ENCODE measurements at regions not wholly inside any gene's neighbourhood (a gene's known extent, or its start where the extent isn't known, plus 50 kb on each side); places are given as distances from the start of the nearest gene placed in this dataset.

DNA sequence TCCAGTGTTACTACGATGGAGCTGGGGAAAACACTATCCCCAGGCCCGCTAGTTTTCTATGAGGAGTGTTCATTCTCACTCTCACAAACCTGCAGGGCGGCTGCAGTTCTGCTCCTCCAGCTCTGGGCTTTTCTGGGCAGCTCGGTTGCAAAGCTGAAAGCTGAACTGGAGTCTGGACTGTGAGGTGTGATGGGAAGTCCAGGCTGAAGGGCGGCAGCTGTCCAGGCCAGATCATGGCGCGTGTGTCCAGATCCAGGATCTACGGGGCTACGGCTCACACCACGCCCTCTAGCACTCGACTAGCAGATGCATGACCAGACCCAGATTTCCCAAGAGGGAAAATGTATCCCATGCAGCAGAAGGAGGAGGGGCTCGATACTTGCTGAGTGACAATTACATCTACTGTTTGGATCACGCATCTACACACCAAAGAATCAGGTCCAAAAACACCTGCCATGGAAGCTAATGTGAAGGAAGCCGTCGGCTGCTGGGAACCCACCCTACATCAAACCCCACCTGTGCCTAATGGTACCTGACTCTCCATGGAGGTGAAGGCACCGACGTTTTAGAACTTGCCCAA lies 555.0 kb downstream of the BRD1 start:
- H3K9me3 ChIP-seq (replicated peaks in 1 of 11), result no peaks in the 10 kb centered on the region
- H3K4me2 ChIP-seq, result no peak overlapping the region
- H4K20me1 ChIP-seq, result no peaks in the 10 kb centered on the region; a peak in 1 of 22 replicates
- H3K4me1 ChIP-seq, result peaks cover 0 to 4% (median 0%) of the 10 kb centered on the region in 10 experiments; a peak in 1 of 20 replicates
- H3K27ac ChIP-seq, result no peak overlapping the region
- TF ChIP-seq Cebpa-rat (IDR thresholded peaks at IDR 0.05), result no peak
- H3K36me3 ChIP-seq, result no peaks in the 10 kb centered on the region
- H3K9ac ChIP-seq, result no peak overlapping the region
- H3K4me3 ChIP-seq, result no peak overlapping the region
- H3K27me3 ChIP-seq, result peaks cover 0 to 16% (median 7%) of the 10 kb centered on the region in 11 experiments; a peak in 10 of 22 replicates

GRCh38 chr22:49271831-49272230 lies 555.8 kb downstream of the BRD1 start:
- no peak overlapping the region for H3K4me2 ChIP-seq
- peaks cover 0 to 16% (median 7%) of the 10 kb centered on the region in 11 experiments; a peak in 10 of 22 replicates for H3K27me3 ChIP-seq
- H3K27ac ChIP-seq, result no peak overlapping the region
- no peak overlapping the region for H3K9ac ChIP-seq
- peaks cover 0 to 4% (median 0%) of the 10 kb centered on the region in 10 experiments; a peak in 1 of 20 replicates for H3K4me1 ChIP-seq
- peaks cover 0 to 4% (median 0%) of the 10 kb centered on the region in 11 experiments; a peak in 1 of 22 replicates for H4K20me1 ChIP-seq
- no peak for TF ChIP-seq Cebpa-rat (IDR thresholded peaks at IDR 0.05)
- H3K36me3 ChIP-seq, result no peaks in the 10 kb centered on the region
- H3K4me3 ChIP-seq, result no peak overlapping the region
- H3K9me3 ChIP-seq (replicated peaks in 1 of 11), result no peaks in the 10 kb centered on the region

DNA sequence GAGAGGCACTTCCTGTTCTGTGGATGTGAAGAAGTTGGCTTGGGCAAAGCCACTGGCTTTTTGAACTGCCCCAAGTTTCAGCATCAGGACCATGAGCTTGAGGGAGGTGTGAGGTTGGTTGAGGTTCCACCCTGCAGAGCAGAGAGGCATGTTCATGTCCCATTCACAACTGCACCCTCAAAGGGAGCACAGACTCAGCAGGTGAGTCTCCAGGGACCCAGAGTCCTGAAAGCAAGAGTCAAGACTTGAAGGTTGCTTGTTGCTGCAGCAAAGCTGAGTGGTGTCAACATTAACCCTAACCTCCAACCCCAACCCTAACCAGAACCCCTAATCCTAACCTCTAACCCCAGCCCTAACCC lies 556.3 kb downstream of the BRD1 start:
- no peaks in the 10 kb centered on the region for H3K36me3 ChIP-seq
- peaks cover 0 to 16% (median 7%) of the 10 kb centered on the region in 11 experiments; a peak in 10 of 22 replicates for H3K27me3 ChIP-seq
- H4K20me1 ChIP-seq, result peaks cover 0 to 6% (median 0%) of the 10 kb centered on the region in 11 experiments; a peak in 1 of 22 replicates
- peaks cover 0 to 4% (median 0%) of the 10 kb centered on the region in 10 experiments; a peak in 1 of 20 replicates for H3K4me1 ChIP-seq
- no peak overlapping the region for H3K4me3 ChIP-seq
- H3K9ac ChIP-seq, result no peak overlapping the region
- no peak overlapping the region for H3K4me2 ChIP-seq
- TF ChIP-seq Cebpa-rat (IDR thresholded peaks at IDR 0.05), result no peak
- no peak overlapping the region for H3K27ac ChIP-seq
- no peaks in the 10 kb centered on the region for H3K9me3 ChIP-seq (replicated peaks in 1 of 11)

- peaks cover 0 to 4% (median 0%) of the 10 kb centered on the region in 10 experiments; a peak in 1 of 20 replicates for H3K4me1 ChIP-seq
- peaks cover 0 to 6% (median 0%) of the 10 kb centered on the region in 11 experiments; a peak in 1 of 22 replicates for H4K20me1 ChIP-seq
- no peak overlapping the region for H3K9ac ChIP-seq
- H3K9me3 ChIP-seq (replicated peaks in 1 of 11), result no peaks in the 10 kb centered on the region
- H3K27me3 ChIP-seq, result peaks cover 0 to 16% (median 7%) of the 10 kb centered on the region in 11 experiments; a peak in 10 of 22 replicates
- no peak overlapping the region for H3K4me3 ChIP-seq
- H3K4me2 ChIP-seq, result no peak overlapping the region
- no peaks in the 10 kb centered on the region for H3K36me3 ChIP-seq
- no peak for TF ChIP-seq Cebpa-rat (IDR thresholded peaks at IDR 0.05)
- no peak overlapping the region for H3K27ac ChIP-seq
Observed at GRCh38 chr22:49270595-49271368, 556.9 kb downstream of the BRD1 start.

GRCh38 chr22:49269928-49270327 lies 557.7 kb downstream of the BRD1 start:
- no peak overlapping the region for H3K4me3 ChIP-seq
- H3K9me3 ChIP-seq (replicated peaks in 1 of 11), result no peaks in the 10 kb centered on the region
- no peak overlapping the region for H3K9ac ChIP-seq
- no peak overlapping the region for H3K4me2 ChIP-seq
- H3K36me3 ChIP-seq, result no peaks in the 10 kb centered on the region
- TF ChIP-seq Cebpa-rat (IDR thresholded peaks at IDR 0.05), result no peak
- H3K4me1 ChIP-seq, result peaks cover 0 to 6% (median under 1%) of the 10 kb centered on the region in 10 experiments; a peak in 10 of 20 replicates
- peaks cover 0 to 16% (median 7%) of the 10 kb centered on the region in 11 experiments; a peak in 10 of 22 replicates for H3K27me3 ChIP-seq
- peaks cover 0 to 6% (median 0%) of the 10 kb centered on the region in 11 experiments; a peak in 1 of 22 replicates for H4K20me1 ChIP-seq
- no peak overlapping the region for H3K27ac ChIP-seq

- peaks cover 0 to 12% (median 6%) of the 10 kb centered on the region in 10 experiments; a peak in 15 of 20 replicates for H3K4me1 ChIP-seq
- peaks cover 0 to 16% (median 7%) of the 10 kb centered on the region in 11 experiments; a peak in 10 of 22 replicates for H3K27me3 ChIP-seq
- no peak overlapping the region for H3K9ac ChIP-seq
- H3K4me2 ChIP-seq, result no peak overlapping the region
- no peak overlapping the region for H3K4me3 ChIP-seq
- no peak for TF ChIP-seq Cebpa-rat (IDR thresholded peaks at IDR 0.05)
- H3K9me3 ChIP-seq (replicated peaks in 1 of 11), result no peaks in the 10 kb centered on the region
- no peak overlapping the region for H3K27ac ChIP-seq
- H4K20me1 ChIP-seq, result peaks cover 0 to 6% (median 0%) of the 10 kb centered on the region in 11 experiments; a peak in 1 of 22 replicates
- H3K36me3 ChIP-seq, result no peaks in the 10 kb centered on the region
Observed at GRCh38 chr22:49269371-49269770, 558.3 kb downstream of the BRD1 start.

GRCh38 chr22:49268924-49269323 lies 558.7 kb downstream of the BRD1 start:
- no peaks in the 10 kb centered on the region for H3K36me3 ChIP-seq

DNA sequence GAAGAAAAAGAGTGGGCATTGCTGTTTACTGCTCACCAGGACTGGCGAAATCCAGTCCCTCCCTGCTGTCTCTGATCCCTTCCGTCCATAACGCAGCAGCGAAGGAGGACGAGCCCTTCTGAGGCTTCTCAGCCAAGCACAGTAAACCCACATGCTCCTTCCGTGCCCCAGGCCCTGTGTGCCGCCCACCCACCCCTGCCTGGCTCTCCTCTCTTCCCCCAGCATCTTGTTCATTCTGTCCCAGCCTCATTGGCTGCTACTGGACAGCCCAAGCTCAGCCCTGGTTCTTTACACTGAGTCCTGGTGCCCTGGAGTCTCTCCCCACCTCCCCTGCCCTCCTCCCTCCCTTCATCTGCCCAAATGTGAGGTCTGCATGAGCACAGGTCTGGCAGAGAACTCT lies 559.7 kb downstream of the BRD1 start:
- Histone ChIP-seq H3K4me3 (no peak overlapping the region), H3K4me2 (no peak overlapping the region; a peak in 1 of 22 replicates), H3K9me3 (replicated peaks in 1 of 11) (no peaks in the 10 kb centered on the region), H3K27ac (no peak overlapping the region), H3K9ac (no peak overlapping the region), H3K36me3 (no peaks in the 10 kb centered on the region), H3K27me3 (peaks cover 0 to 16% (median 7%) of the 10 kb centered on the region in 11 experiments; a peak in 10 of 22 replicates), H4K20me1 (peaks cover 0 to 6% (median 0%) of the 10 kb centered on the region in 11 experiments; a peak in 1 of 22 replicates), H3K4me1 (peaks cover 0 to 20% (median 15%) of the 10 kb centered on the region in 10 experiments; a peak in 17 of 20 replicates)
- no peak for TF ChIP-seq Cebpa-rat (IDR thresholded peaks at IDR 0.05)

More at GRCh38 chr22:49268924-49269323, 558.7 kb downstream of the BRD1 start:
- peaks cover 0 to 16% (median 11%) of the 10 kb centered on the region in 10 experiments; a peak in 17 of 20 replicates for H3K4me1 ChIP-seq
- peaks cover 0 to 6% (median 0%) of the 10 kb centered on the region in 11 experiments; a peak in 1 of 22 replicates for H4K20me1 ChIP-seq
- H3K9me3 ChIP-seq (replicated peaks in 1 of 11), result no peaks in the 10 kb centered on the region
- H3K27me3 ChIP-seq, result peaks cover 0 to 16% (median 7%) of the 10 kb centered on the region in 11 experiments; a peak in 10 of 22 replicates
- H3K4me3 ChIP-seq, result no peak overlapping the region
- no peak overlapping the region for H3K27ac ChIP-seq
- H3K9ac ChIP-seq, result no peak overlapping the region
- H3K4me2 ChIP-seq, result no peak overlapping the region; a peak in 4 of 22 replicates
- TF ChIP-seq Cebpa-rat (IDR thresholded peaks at IDR 0.05), result no peak
